Right cardiac atrium (tissue), 5 donors: ENCODE measurements at regions not wholly inside any gene's neighbourhood (a gene's known extent, or its start where the extent isn't known, plus 50 kb on each side); places are given as distances from the start of the nearest gene placed in this dataset.

Source experiments
- ATAC-seq, 2 donors: fragments of 200-7000 bp; cut with Tn5 transposase; one replicate each; pipeline versions ENCODE4 v1.8.0 to v1.9.1; 2020; ENCODE audit warnings: moderate library complexity in 2 of 2, mild to moderate bottlenecking in 1 of 2
- DNase-seq, 3 donors: peaks; one replicate each; pipeline ENCODE4 v3.0.0-alpha.2; 2020
- H3K27ac ChIP-seq: one replicate; pipeline ENCODE4 v1.5.1; 2013; ENCODE audit warnings: mild to moderate bottlenecking, low read length, control low read depth, moderate library complexity
- H3K27me3 ChIP-seq: one replicate; pipeline ENCODE4 v1.6.1; 2013; ENCODE audit not compliant: control insufficient read depth, insufficient read depth
- H3K4me1 ChIP-seq: one replicate; pipeline ENCODE4 v1.6.1; 2013; ENCODE audit warnings: low read length; ENCODE audit not compliant: control insufficient read depth, insufficient read depth
- H3K4me3 ChIP-seq: one replicate; pipeline ENCODE4 v1.5.1; 2013; ENCODE audit warnings: low read length, control low read depth
- H3K9me3 ChIP-seq: one replicate; pipeline ENCODE4 v1.6.1; 2013; ENCODE audit warnings: low read length; ENCODE audit not compliant: control insufficient read depth
- WGBS: extraction: QIAGEN DNeasy Blood & Tissue Kit; methylation state at CpG from one replicate; pipeline ENCODE4 v1.1.7; 2013; 5-methylcytosine and 5-hydroxymethylcytosine counted together
- intact Hi-C, 4 donors: fragments of 100-400 bp; cut with DNase I; formaldehyde crosslinking; loops; one replicate each; pipeline versions ENCODE4 v1.11.0 to v1.14.0; 2022 to 2023
- donor health status: healthy with polysubstance abuse.
- donor health status: DM: no; HTN: yes; CAD: no.
- donor health status: DM: no; HTN: no; CAD: no.
- donor health status: DM: no; HTN: yes; CAD: no; lungs with severe emphysema.
- donor health status: DM: yes; HTN: yes; CAD: no.

DNA sequence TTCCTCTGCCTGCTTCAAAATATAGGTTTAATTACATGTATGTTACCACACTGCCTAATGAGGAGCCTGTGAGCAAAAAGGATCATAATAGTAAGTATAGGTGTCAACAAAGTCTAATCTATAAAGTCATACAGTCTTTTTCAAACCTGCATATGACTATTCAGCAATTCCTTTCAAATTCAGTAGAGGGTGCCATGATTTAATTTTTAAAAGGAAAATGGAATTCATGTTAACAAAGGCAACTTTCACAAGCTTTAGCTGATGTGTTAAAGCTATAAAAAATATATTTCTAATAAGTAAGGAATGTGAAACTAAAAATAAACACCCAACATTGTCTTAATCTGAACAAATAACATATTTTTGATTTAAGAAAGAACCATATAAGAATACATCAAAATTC, 52.1 kb downstream of the MPP7 start:
- no peaks in the 10 kb centered on the region for H3K27me3 ChIP-seq
- intact Hi-C loops, result loop anchor here (2.0 to 5.0 kb wide), 3 partner anchors 52 to 132 kb away; partner anchors contain the start of gene MPP7 (in 1 of the 4)
- no peak for DNase-seq
- no peak overlapping the region for H3K4me3 ChIP-seq
- peaks cover 3% of the 10 kb centered on the region for H3K4me1 ChIP-seq
- no peak overlapping the region for H3K27ac ChIP-seq
- no peak for ATAC-seq
- no peaks in the 10 kb centered on the region for H3K9me3 ChIP-seq

- Histone ChIP-seq H3K9me3 (no peaks in the 10 kb centered on the region), H3K27me3 (no peaks in the 10 kb centered on the region), H3K4me3 (no peak overlapping the region), H3K27ac (no peak overlapping the region), H3K4me1 (peaks cover 3% of the 10 kb centered on the region)
- WGBS, result 64% methylated on average over 4 of the region's 4 CpGs
- ATAC-seq (no peak), DNase-seq (no peak)
- intact Hi-C loops, result loop anchor here (2.0 to 5.0 kb wide), 3 partner anchors 52 to 132 kb away; partner anchors contain the start of gene MPP7 (in 1 of the 4)
Measured at GRCh38 chr10:28250358-28250757, 52.5 kb downstream of the MPP7 start.

GRCh38 chr10:28249512-28249911, 53.4 kb downstream of the MPP7 start:
- intact Hi-C loops, result loop anchor here in 1 of 4 donors (10.0 kb wide), 1 partner anchor 805 kb away; no protein-coding TSS in a partner anchor
- ATAC-seq, result no peak
- H3K27ac ChIP-seq, result no peak overlapping the region
- WGBS, result 62% methylated on average over 6 of the region's 6 CpGs
- no peak for DNase-seq
- peaks cover 3% of the 10 kb centered on the region for H3K4me1 ChIP-seq
- H3K27me3 ChIP-seq, result no peaks in the 10 kb centered on the region
- no peak overlapping the region for H3K4me3 ChIP-seq
- H3K9me3 ChIP-seq, result no peaks in the 10 kb centered on the region

- Histone ChIP-seq H3K27me3 (no peaks in the 10 kb centered on the region), H3K9me3 (no peaks in the 10 kb centered on the region), H3K4me1 (peaks cover 3% of the 10 kb centered on the region), H3K4me3 (no peak overlapping the region), H3K27ac (no peak overlapping the region)
- ATAC-seq (peak; percentile 37 to 68), DNase-seq (peak in 1 of 3 donors; percentile 52)
- intact Hi-C loops, result loop anchor here in 1 of 4 donors (10.0 kb wide), 1 partner anchor 803 kb away; no protein-coding TSS in a partner anchor
- WGBS, result 37% methylated on average over 8 of the region's 8 CpGs
Measured at GRCh38 chr10:28248092-28248491, 54.8 kb downstream of the MPP7 start.

- intact Hi-C loops, result loop anchor here in 1 of 4 donors (10.0 kb wide), 1 partner anchor 801 kb away; no protein-coding TSS in a partner anchor
- Histone ChIP-seq H3K4me3 (no peak overlapping the region), H3K27me3 (no peaks in the 10 kb centered on the region), H3K4me1 (peaks cover 3% of the 10 kb centered on the region), H3K9me3 (no peaks in the 10 kb centered on the region), H3K27ac (no peak overlapping the region)
- DNase-seq, result no peak
- no peak for ATAC-seq
Measured at GRCh38 chr10:28246023-28246422, 56.8 kb downstream of the MPP7 start.

DNA sequence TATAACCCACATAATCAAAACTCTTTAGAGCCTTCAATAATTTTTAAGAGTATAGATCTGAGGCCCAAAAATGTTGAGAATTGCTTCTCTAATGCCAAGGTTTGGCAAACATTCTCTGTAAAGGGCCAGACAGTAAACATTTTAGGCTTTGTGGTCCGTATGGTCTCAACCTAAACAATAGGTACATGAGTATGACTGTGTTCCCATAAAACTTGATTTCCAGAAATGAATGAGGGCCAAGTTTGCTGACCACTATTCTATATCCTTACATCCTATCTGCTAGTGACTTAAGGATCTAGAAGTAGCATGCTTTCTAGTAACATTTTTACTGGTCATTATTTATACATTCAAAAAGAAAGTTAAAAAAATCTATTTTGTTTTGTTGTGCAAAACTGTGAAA, 58.9 kb downstream of the MPP7 start:
- 82% methylated on average over 1 of the region's 1 CpG for WGBS
- H3K4me3 ChIP-seq, result no peak overlapping the region
- ATAC-seq (no peak), DNase-seq (no peak)
- intact Hi-C loops, result loop anchor here in 1 of 4 donors (5.0 to 10.0 kb wide), 2 partner anchors 502 to 799 kb away; no protein-coding TSS in a partner anchor
- H3K27ac ChIP-seq, result no peak overlapping the region
- no peaks in the 10 kb centered on the region for H3K9me3 ChIP-seq
- no peaks in the 10 kb centered on the region for H3K4me1 ChIP-seq
- H3K27me3 ChIP-seq, result no peaks in the 10 kb centered on the region

DNA sequence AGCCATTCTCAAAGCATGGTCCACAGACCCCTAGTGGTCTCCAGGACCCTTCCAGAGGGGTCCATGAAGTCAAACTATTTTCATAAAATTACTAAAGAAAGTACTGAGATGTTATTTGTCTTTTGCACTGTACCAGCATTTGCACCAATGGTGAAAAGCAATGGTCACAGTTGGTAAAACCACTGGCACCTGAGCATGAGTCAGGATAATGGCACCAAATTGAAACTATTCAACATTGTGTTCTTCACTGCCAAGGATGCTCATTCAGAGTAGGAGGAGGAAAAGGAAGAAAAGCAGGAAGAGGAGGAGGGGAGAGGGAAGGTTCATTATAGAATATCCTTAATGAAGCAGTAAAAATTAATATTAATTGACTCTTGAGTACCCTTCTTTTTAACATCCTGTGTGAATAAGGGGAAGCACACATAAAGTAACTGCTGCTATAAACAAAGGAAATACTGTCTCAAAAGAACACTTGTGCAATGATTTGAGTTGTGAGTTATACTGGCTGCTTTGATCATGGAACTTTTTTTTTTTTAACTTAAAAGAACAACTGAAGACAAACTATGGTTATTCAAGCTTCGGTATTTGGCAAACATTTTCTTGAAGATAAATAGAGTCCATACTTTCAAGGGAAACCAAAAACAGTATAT, 60.2 kb downstream of the MPP7 start:
- no peak for ATAC-seq
- 58% methylated on average over 1 of the region's 1 CpG for WGBS
- H3K27me3 ChIP-seq, result no peaks in the 10 kb centered on the region
- H3K4me3 ChIP-seq, result no peak overlapping the region
- no peak for DNase-seq
- no peaks in the 10 kb centered on the region for H3K9me3 ChIP-seq
- H3K27ac ChIP-seq, result no peak overlapping the region
- H3K4me1 ChIP-seq, result no peaks in the 10 kb centered on the region
- intact Hi-C loops, result loop anchor here in 1 of 4 donors (5.0 to 10.0 kb wide), 2 partner anchors 500 to 798 kb away; no protein-coding TSS in a partner anchor

DNA sequence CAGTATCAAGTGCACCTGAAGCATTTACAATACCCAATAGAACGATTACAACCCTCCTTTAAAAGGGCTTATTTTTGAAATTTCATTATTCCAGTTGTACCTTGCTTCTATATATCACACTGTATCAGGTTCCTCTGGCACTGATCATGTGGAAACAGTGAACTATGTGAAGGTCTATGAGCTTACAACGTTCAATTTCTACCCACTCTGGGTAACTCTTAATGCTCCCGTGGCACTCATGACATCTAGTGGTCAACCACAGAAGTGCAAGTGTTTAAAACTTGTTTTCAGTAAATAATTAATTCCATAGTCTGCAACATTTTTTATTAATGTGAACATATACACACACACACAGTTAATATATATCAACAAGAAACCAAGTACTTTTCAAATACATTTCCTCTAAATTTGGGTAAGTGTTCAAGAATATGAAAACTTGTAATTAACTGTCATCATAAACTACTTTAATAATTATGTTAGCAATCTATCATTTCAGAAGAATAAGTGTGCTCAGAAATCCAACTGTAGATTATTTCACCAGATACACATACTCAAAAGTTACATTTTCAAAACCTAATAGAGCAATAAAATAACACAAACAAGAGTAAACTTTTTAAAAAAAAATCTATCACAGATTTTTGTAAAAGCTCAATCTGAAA, 61.0 kb downstream of the MPP7 start:
- H3K4me3 ChIP-seq, result no peak overlapping the region
- WGBS, result 18% methylated on average over 3 of the region's 3 CpGs
- no peak for DNase-seq
- no peaks in the 10 kb centered on the region for H3K4me1 ChIP-seq
- peak; percentile 72 to 75 for ATAC-seq
- no peaks in the 10 kb centered on the region for H3K9me3 ChIP-seq
- H3K27me3 ChIP-seq, result no peaks in the 10 kb centered on the region
- intact Hi-C loops, result loop anchor here in 1 of 4 donors (5.0 to 10.0 kb wide), 2 partner anchors 500 to 797 kb away; no protein-coding TSS in a partner anchor
- H3K27ac ChIP-seq, result no peak overlapping the region

- no peaks in the 10 kb centered on the region for H3K27me3 ChIP-seq
- H3K4me3 ChIP-seq, result no peak overlapping the region
- WGBS, result 81% methylated on average over 2 of the region's 2 CpGs
- DNase-seq (no peak), ATAC-seq (no peak)
- H3K27ac ChIP-seq, result no peak overlapping the region
- no peaks in the 10 kb centered on the region for H3K9me3 ChIP-seq
- intact Hi-C loops, result loop anchor here in 1 of 4 donors (5.0 to 10.0 kb wide), 2 partner anchors 498 to 796 kb away; no protein-coding TSS in a partner anchor
- H3K4me1 ChIP-seq, result no peaks in the 10 kb centered on the region
Measured at GRCh38 chr10:28240400-28240799, 62.5 kb downstream of the MPP7 start.

- Histone ChIP-seq H3K27me3 (no peaks in the 10 kb centered on the region), H3K27ac (no peak overlapping the region), H3K4me1 (no peaks in the 10 kb centered on the region), H3K9me3 (no peaks in the 10 kb centered on the region), H3K4me3 (no peak overlapping the region)
- DNase-seq (no peak), ATAC-seq (no peak)
- WGBS, result 92% methylated on average over 12 of the region's 12 CpGs
- intact Hi-C loops, result no loop called here
Measured at GRCh38 chr10:28236591-28236990, 66.3 kb downstream of the MPP7 start.

- Histone ChIP-seq H3K27ac (no peak overlapping the region), H3K9me3 (no peaks in the 10 kb centered on the region), H3K27me3 (no peaks in the 10 kb centered on the region), H3K4me3 (no peak overlapping the region), H3K4me1 (peaks cover 2% of the 10 kb centered on the region)
- WGBS, result 63% methylated on average over 5 of the region's 5 CpGs
- ATAC-seq (no peak), DNase-seq (no peak)
- intact Hi-C loops, result no loop called here
Measured at GRCh38 chr10:28220811-28221210, 82.1 kb downstream of the MPP7 start.
